ENCODE measurements at regions not wholly inside any gene's neighbourhood (a gene's known extent, or its start where the extent isn't known, plus 50 kb on each side); places are given as distances from the start of the nearest gene placed in this dataset.

GRCh38 chr14:55805250-55805649, 225.2 kb downstream of the KTN1 start:
- TF ChIP-seq CTCF (conservative IDR thresholded peaks at IDR 0.05) (no peak), ZFX (IDR thresholded peaks at IDR 0.05) (no peak)
